ENCODE measurements at regions not wholly inside any gene's neighbourhood (a gene's known extent, or its start where the extent isn't known, plus 50 kb on each side); places are given as distances from the start of the nearest gene placed in this dataset.

GRCh38 chr4:146124023-146124680 is 51.4 kb upstream of the LSM6 start:
- Histone ChIP-seq H3K27ac (no peak overlapping the region), H3K9ac (ENCODE audit: insufficient read length) (no peak overlapping the region), H3K4me3 (no peak overlapping the region), H3K36me3 (ENCODE audit: insufficient read depth, low read length) (no peaks in the 10 kb centered on the region), H3K9me3 (ENCODE audit: low read depth, low read length) (no peaks in the 10 kb centered on the region)
- DNase-seq (ENCODE audit: low read depth, low spot score) = no peak
- no peak for TF ChIP-seq EZH2 (IDR thresholded peaks at IDR 0.05)
- TF ChIP-seq FOXP2 (optimal IDR thresholded peaks at IDR 0.05; ENCODE audit: control extremely low read depth, extremely low read length, insufficient read depth) = no peak
- TF ChIP-seq POLR2AphosphoS5 (IDR thresholded peaks at IDR 0.05; ENCODE audit: borderline replicate concordance, low read depth, low read length) = no peak

- Histone ChIP-seq H3K27ac (no peak overlapping the region), H3K36me3 (ENCODE audit: insufficient read depth, low read length) (no peaks in the 10 kb centered on the region), H3K4me3 (no peak overlapping the region), H3K9ac (ENCODE audit: insufficient read length) (no peak overlapping the region), H3K9me3 (ENCODE audit: low read depth, low read length) (no peaks in the 10 kb centered on the region)
- DNase-seq (ENCODE audit: low read depth, low spot score) = no peak
- TF ChIP-seq FOXP2 (optimal IDR thresholded peaks at IDR 0.05; ENCODE audit: control extremely low read depth, extremely low read length, insufficient read depth) = no peak
- no peak for TF ChIP-seq EZH2 (IDR thresholded peaks at IDR 0.05)
- no peak for TF ChIP-seq POLR2AphosphoS5 (IDR thresholded peaks at IDR 0.05; ENCODE audit: borderline replicate concordance, low read depth, low read length)
These were observed 52.3 kb upstream of the LSM6 start for GRCh38 chr4:146123231-146123630.

GRCh38 chr4:146122398-146122797 is 53.1 kb upstream of the LSM6 start:
- no peaks in the 10 kb centered on the region for H3K36me3 ChIP-seq (ENCODE audit: insufficient read depth, low read length)
- no peak overlapping the region for H3K9ac ChIP-seq (ENCODE audit: insufficient read length)
- H3K4me3 ChIP-seq = no peak overlapping the region
- no peak overlapping the region for H3K27ac ChIP-seq
- H3K9me3 ChIP-seq (ENCODE audit: low read depth, low read length) = no peaks in the 10 kb centered on the region; the same call in 1 of the 2 replicates
- TF ChIP-seq FOXP2 (optimal IDR thresholded peaks at IDR 0.05; ENCODE audit: control extremely low read depth, extremely low read length, insufficient read depth) (no peak), EZH2 (IDR thresholded peaks at IDR 0.05) (no peak), POLR2AphosphoS5 (IDR thresholded peaks at IDR 0.05; ENCODE audit: borderline replicate concordance, low read depth, low read length) (no peak)
- DNase-seq (ENCODE audit: low read depth, low spot score) = no peak

DNA sequence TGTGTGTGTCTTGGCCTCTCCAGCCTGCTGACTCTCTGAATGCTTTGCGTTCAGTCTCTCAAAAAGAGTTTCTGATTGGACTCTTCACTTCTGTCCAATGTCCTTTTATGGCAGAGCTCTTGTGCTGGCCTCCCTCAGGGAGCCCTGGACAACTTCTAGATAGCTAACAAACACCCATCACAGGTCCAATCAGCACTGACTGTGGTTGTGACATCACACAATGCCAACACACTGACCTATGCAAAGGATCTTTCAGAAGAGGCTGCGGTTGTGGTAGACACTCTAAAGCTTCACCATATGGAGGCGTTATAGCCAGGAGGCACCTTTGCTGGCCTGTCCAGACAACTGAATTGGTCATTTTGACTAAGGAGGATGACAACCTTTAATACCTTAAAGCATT is 53.8 kb upstream of the LSM6 start:
- H3K9ac ChIP-seq (ENCODE audit: insufficient read length) = no peak overlapping the region
- no peaks in the 10 kb centered on the region; the same call in 1 of the 2 replicates for H3K9me3 ChIP-seq (ENCODE audit: low read depth, low read length)
- no peak overlapping the region for H3K27ac ChIP-seq
- H3K4me3 ChIP-seq = no peak overlapping the region
- DNase-seq (ENCODE audit: low read depth, low spot score) = no peak
- no peaks in the 10 kb centered on the region for H3K36me3 ChIP-seq (ENCODE audit: insufficient read depth, low read length)
- no peak for TF ChIP-seq POLR2AphosphoS5 (IDR thresholded peaks at IDR 0.05; ENCODE audit: borderline replicate concordance, low read depth, low read length)
- TF ChIP-seq EZH2 (IDR thresholded peaks at IDR 0.05) = no peak
- TF ChIP-seq FOXP2 (optimal IDR thresholded peaks at IDR 0.05; ENCODE audit: control extremely low read depth, extremely low read length, insufficient read depth) = no peak

DNA sequence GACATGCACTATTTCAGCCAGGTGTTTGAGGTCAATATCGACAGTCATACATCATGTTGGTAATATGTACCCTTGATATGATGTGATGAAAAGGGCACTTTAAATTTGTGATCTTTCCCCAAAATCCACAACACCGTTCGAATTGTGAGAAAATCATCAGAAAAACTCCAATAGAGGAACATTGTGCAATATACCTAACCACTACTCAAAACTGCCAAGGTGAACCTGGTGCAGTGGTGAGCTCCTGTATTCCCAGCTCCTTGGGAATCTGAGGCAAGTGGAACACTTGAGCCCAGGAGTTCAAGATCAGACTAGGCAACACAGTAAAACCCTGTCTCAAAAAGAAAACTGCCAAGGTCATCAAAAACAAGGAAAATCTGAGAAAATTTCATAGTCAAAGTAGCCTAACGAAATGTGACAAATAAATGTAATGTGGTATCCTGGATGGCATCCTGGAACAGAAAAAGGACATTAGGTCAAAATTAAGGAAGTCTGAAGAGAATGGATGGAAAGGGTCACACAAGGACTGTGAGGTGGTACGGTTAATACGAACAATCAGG is 55.6 kb upstream of the LSM6 start:
- H3K4me3 ChIP-seq = no peak overlapping the region
- H3K27ac ChIP-seq = no peak overlapping the region
- no peak for TF ChIP-seq EZH2 (IDR thresholded peaks at IDR 0.05)
- no peak for TF ChIP-seq POLR2AphosphoS5 (IDR thresholded peaks at IDR 0.05; ENCODE audit: borderline replicate concordance, low read depth, low read length)
- TF ChIP-seq FOXP2 (optimal IDR thresholded peaks at IDR 0.05; ENCODE audit: control extremely low read depth, extremely low read length, insufficient read depth) = no peak
- no peaks in the 10 kb centered on the region for H3K36me3 ChIP-seq (ENCODE audit: insufficient read depth, low read length)
- DNase-seq (ENCODE audit: low read depth, low spot score) = no peak
- H3K9me3 ChIP-seq (ENCODE audit: low read depth, low read length) = no peaks in the 10 kb centered on the region; the same call in 1 of the 2 replicates
- no peak overlapping the region for H3K9ac ChIP-seq (ENCODE audit: insufficient read length)

DNA sequence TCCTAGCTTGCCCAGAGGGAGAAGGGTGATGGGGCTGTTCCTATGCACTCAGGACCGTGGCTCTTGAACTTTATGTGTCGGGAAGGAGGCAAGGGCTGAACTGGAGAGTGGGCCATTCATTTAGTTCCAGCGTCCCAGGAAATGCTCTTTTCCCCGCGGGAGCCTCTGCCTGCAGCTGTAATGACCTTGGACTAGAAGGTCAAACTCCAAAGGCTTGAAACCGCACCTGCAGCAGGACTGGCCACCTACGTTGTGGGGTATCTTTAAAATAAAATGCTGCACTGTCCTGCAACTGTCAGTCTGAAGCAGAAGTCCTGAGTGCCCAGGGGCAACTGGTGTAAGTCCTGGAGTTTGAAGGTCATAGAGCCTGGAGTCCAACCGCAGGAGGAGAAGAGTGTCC is 61.5 kb upstream of the LSM6 start:
- Histone ChIP-seq H3K9me3 (ENCODE audit: low read depth, low read length) (no peaks in the 10 kb centered on the region; the same call in 1 of the 2 replicates), H3K9ac (ENCODE audit: insufficient read length) (no peak overlapping the region), H3K4me3 (no peak overlapping the region), H3K27ac (no peak overlapping the region), H3K36me3 (ENCODE audit: insufficient read depth, low read length) (no peaks in the 10 kb centered on the region)
- DNase-seq (ENCODE audit: low read depth, low spot score) = no peak
- no peak for TF ChIP-seq FOXP2 (optimal IDR thresholded peaks at IDR 0.05; ENCODE audit: control extremely low read depth, extremely low read length, insufficient read depth)
- no peak for TF ChIP-seq EZH2 (IDR thresholded peaks at IDR 0.05)
- TF ChIP-seq POLR2AphosphoS5 (IDR thresholded peaks at IDR 0.05; ENCODE audit: borderline replicate concordance, low read depth, low read length) = no peak

DNA sequence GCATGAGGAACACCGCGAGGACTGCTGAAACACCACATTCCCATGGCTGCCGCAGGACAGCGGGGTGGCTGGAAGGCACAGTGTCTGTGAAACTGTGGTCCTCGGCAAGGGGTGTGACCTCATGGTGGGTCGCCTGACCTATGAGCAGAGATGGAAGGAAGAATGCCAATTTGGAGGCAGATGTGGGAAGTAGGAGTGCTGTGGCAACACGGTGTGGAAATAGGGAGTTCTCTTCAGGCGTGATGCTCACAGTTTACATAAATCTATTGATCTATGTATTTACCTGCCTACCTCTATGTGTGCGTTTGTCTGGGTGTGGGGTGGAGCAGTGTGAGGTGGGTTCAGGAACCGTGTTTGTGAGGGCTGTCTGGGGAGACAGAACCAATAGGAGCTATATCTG is 62.3 kb upstream of the LSM6 start:
- Histone ChIP-seq H3K36me3 (ENCODE audit: insufficient read depth, low read length) (no peaks in the 10 kb centered on the region), H3K4me3 (no peak overlapping the region), H3K9me3 (ENCODE audit: low read depth, low read length) (no peaks in the 10 kb centered on the region; the same call in 1 of the 2 replicates), H3K9ac (ENCODE audit: insufficient read length) (no peak overlapping the region), H3K27ac (no peak overlapping the region)
- no peak for DNase-seq (ENCODE audit: low read depth, low spot score)
- no peak for TF ChIP-seq FOXP2 (optimal IDR thresholded peaks at IDR 0.05; ENCODE audit: control extremely low read depth, extremely low read length, insufficient read depth)
- no peak for TF ChIP-seq POLR2AphosphoS5 (IDR thresholded peaks at IDR 0.05; ENCODE audit: borderline replicate concordance, low read depth, low read length)
- TF ChIP-seq EZH2 (IDR thresholded peaks at IDR 0.05) = no peak

- TF ChIP-seq EZH2 (IDR thresholded peaks at IDR 0.05) (no peak), FOXP2 (optimal IDR thresholded peaks at IDR 0.05; ENCODE audit: control extremely low read depth, extremely low read length, insufficient read depth) (no peak), POLR2AphosphoS5 (IDR thresholded peaks at IDR 0.05; ENCODE audit: borderline replicate concordance, low read depth, low read length) (no peak)
- H3K27ac ChIP-seq = no peak overlapping the region
- H3K9me3 ChIP-seq (ENCODE audit: low read depth, low read length) = no peaks in the 10 kb centered on the region
- DNase-seq (ENCODE audit: low read depth, low spot score) = no peak
- no peak overlapping the region for H3K9ac ChIP-seq (ENCODE audit: insufficient read length)
- no peak overlapping the region for H3K4me3 ChIP-seq
- no peaks in the 10 kb centered on the region for H3K36me3 ChIP-seq (ENCODE audit: insufficient read depth, low read length)
These were observed 63.1 kb upstream of the LSM6 start for GRCh38 chr4:146112389-146112788.

Measured in SK-N-MC (cell line).